AG09309 (cell line): ENCODE measurements at regions not wholly inside any gene's neighbourhood (a gene's known extent, or its start where the extent isn't known, plus 50 kb on each side); places are given as distances from the start of the nearest gene placed in this dataset.

Source experiments
- DNase-seq: peaks from one replicate; pipeline ENCODE4 v3.0.0-alpha.2; 2010; ENCODE audit warnings: low read depth
- H3K4me3 ChIP-seq: 2 replicates; pipeline ENCODE4 v1.5.1; 2011; ENCODE audit warnings: mild to moderate bottlenecking, low read depth, low read length, moderate library complexity; ENCODE audit not compliant: control insufficient read depth
- CTCF ChIP-seq: IDR thresholded peaks from 2 replicates; pipeline ENCODE4 v1.5.1; 2011; ENCODE audit warnings: mild to moderate bottlenecking, low read depth, low read length, inconsistent platforms; ENCODE audit not compliant: insufficient read depth, control insufficient read depth; ENCODE audit errors: missing control alignments

GRCh38 chr3:66712210-66712609 lies 211.4 kb upstream of the LRIG1 start:
- no peak for TF ChIP-seq CTCF
- no peak for DNase-seq
- H3K4me3 ChIP-seq, result no peak overlapping the region

GRCh38 chr3:66713921-66714320 lies 213.1 kb upstream of the LRIG1 start:
- DNase-seq, result no peak
- TF ChIP-seq CTCF, result no peak
- no peak overlapping the region for H3K4me3 ChIP-seq

GRCh38 chr3:66715806-66716205 lies 215.0 kb upstream of the LRIG1 start:
- no peak overlapping the region for H3K4me3 ChIP-seq
- DNase-seq, result no peak
- TF ChIP-seq CTCF, result no peak

GRCh38 chr3:66717806-66718205 lies 217.0 kb upstream of the LRIG1 start:
- no peak overlapping the region for H3K4me3 ChIP-seq
- TF ChIP-seq CTCF, result no peak
- DNase-seq, result no peak

- no peak overlapping the region for H3K4me3 ChIP-seq
- DNase-seq, result no peak
- no peak for TF ChIP-seq CTCF
Measured at GRCh38 chr3:66719796-66720356, 219.1 kb upstream of the LRIG1 start.

- no peak for TF ChIP-seq CTCF
- no peak for DNase-seq
- no peak overlapping the region for H3K4me3 ChIP-seq
Measured at GRCh38 chr3:66720508-66720907, 219.7 kb upstream of the LRIG1 start.

GRCh38 chr3:66722675-66723074 lies 221.9 kb upstream of the LRIG1 start:
- TF ChIP-seq CTCF, result no peak
- H3K4me3 ChIP-seq, result no peak overlapping the region
- DNase-seq, result peak; percentile 43
